GM12878 (cell line): ENCODE measurements at regions not wholly inside any gene's neighbourhood (a gene's known extent, or its start where the extent isn't known, plus 50 kb on each side); places are given as distances from the start of the nearest gene placed in this dataset.

Experiments
- ATAC-seq: fragments of 200-7000 bp; cut with Tn5 transposase; 3 replicates; pipeline ENCODE4 v1.9.1; 2020; ENCODE audit warnings: mild to moderate bottlenecking, moderate library complexity
- BruUV-seq: library from RNA; stranded (reverse); fragments of 400-500 nt; replicated peaks from 2 replicates; lab custom pipeline; 2021; lab: Mats Ljungman, UMichigan
- CTCF ChIA-PET: fragments of 300-600 bp; sonication (Branson Sonifier 250); formaldehyde crosslinking; extraction: SDS; loops from one replicate; lab custom pipeline; 2021; ENCODE audit warnings: inconsistent platforms; lab: Yijun Ruan, JAX
- POLR2A ChIA-PET: fragments of 350-600 bp; formaldehyde crosslinking; extraction: SDS; loops from one replicate; lab custom pipeline; 2021; ENCODE audit warnings: inconsistent platforms; lab: Charles Lee
- RAD21 ChIA-PET: fragments of 300-600 bp; sonication (Branson Sonifier 250); formaldehyde crosslinking; loops from one replicate; lab custom pipeline; 2023; ENCODE audit warnings: antibody characterized with exemption; ENCODE audit not compliant: unreplicated experiment; lab: Charles Lee
- SMC1A ChIA-PET: fragments of 300-600 bp; sonication (Branson Sonifier 250); formaldehyde crosslinking; loops from one replicate; lab custom pipeline; 2023; ENCODE audit not compliant: unreplicated experiment, uncharacterized antibody; lab: Charles Lee
- DNase-seq: peaks from one replicate; pipeline ENCODE4 v3.0.0-alpha.2; 2011; ENCODE audit warnings: low read depth, low spot score
- FAIRE-seq: peaks from 3 replicates; lab custom pipeline; 2011; peaks lifted over from hg19 to GRCh38; lab: Jason Lieb, UNC
- H2AFZ ChIP-seq: 2 replicates; pipeline ENCODE4 v1.6.0; 2011; ENCODE audit warnings: low read depth, low read length, control low read depth; ENCODE audit not compliant: control insufficient read depth
- H3K27ac ChIP-seq: 2 replicates; pipeline ENCODE4 v1.5.1; 2011; ENCODE audit warnings: control low read depth; ENCODE audit not compliant: control insufficient read depth, insufficient read depth
- H3K27me3 ChIP-seq, 2 experiments: replicated peaks in 1 of 2; 2 replicates each; pipeline versions ENCODE4 v1.6.0 to v1.6.1; 2011; ENCODE audit warnings: low read length in 1 of 2; ENCODE audit not compliant: control insufficient read depth in 2 of 2, insufficient read depth in 2 of 2
- H3K36me3 ChIP-seq, 2 experiments: 2 replicates each; pipeline ENCODE4 v1.5.1; 2011; ENCODE audit warnings: low read length in 1 of 2; ENCODE audit not compliant: control insufficient read depth in 2 of 2, insufficient read depth in 2 of 2
- H3K4me1 ChIP-seq: 2 replicates; pipeline ENCODE4 v1.6.1; 2011; ENCODE audit warnings: mild to moderate bottlenecking, low read length, moderate library complexity, mixed read lengths; ENCODE audit not compliant: control insufficient read depth, insufficient read depth
- H3K4me2 ChIP-seq: 2 replicates; pipeline ENCODE4 v1.6.0; 2011; ENCODE audit warnings: control low read depth; ENCODE audit not compliant: control insufficient read depth, insufficient read depth
- H3K4me3 ChIP-seq: fragments of 200-600 bp; sonication (generic); 2 replicates; pipeline ENCODE4 v1.5.1; 2016
- H3K79me2 ChIP-seq: 2 replicates; pipeline ENCODE4 v1.6.0; 2011; ENCODE audit warnings: low read length; ENCODE audit not compliant: control insufficient read depth, insufficient read depth
- H3K9ac ChIP-seq: 2 replicates; pipeline ENCODE4 v1.8.0; 2011; ENCODE audit warnings: low read length, control low read depth, mixed read lengths; ENCODE audit not compliant: control insufficient read depth, insufficient read depth
- H3K9me3 ChIP-seq: replicated peaks from 3 replicates; pipeline ENCODE4 v1.5.1; 2011; ENCODE audit warnings: mild to moderate bottlenecking, low read length; ENCODE audit not compliant: control insufficient read depth, insufficient read depth
- H4K20me1 ChIP-seq: 2 replicates; pipeline ENCODE4 v1.6.0; 2011; ENCODE audit not compliant: control insufficient read depth, insufficient read depth
- BCL11A ChIP-seq: IDR thresholded peaks from 2 replicates; pipeline ENCODE4 v1.6.1; 2011; ENCODE audit warnings: low read depth, low read length
- BMI1 ChIP-seq: fragments of 450-650 bp; IDR thresholded peaks from 2 replicates; pipeline ENCODE4 v1.6.1; 2016; ENCODE audit warnings: mild to moderate bottlenecking, moderate library complexity, borderline replicate concordance
- CEBPB ChIP-seq, 2 experiments: fragments of 150-350 bp in 1 of 2; IDR thresholded peaks; 2 replicates each; pipeline ENCODE4 v1.6.1; 2012 to 2014; ENCODE audit warnings: low read depth in 2 of 2, low read length in 2 of 2, borderline replicate concordance in 1 of 2, inconsistent platforms in 1 of 2
- CHD4 ChIP-seq: fragments of 200-600 bp; sonication (generic); IDR thresholded peaks from 2 replicates; pipeline ENCODE4 v1.6.1; 2016; ENCODE audit warnings: mild to moderate bottlenecking
- CREM ChIP-seq: IDR thresholded peaks from 2 replicates; pipeline ENCODE4 v1.6.1; 2014; ENCODE audit warnings: antibody characterized with exemption, low read depth
- IRF3 ChIP-seq: fragments of 450-650 bp; IDR thresholded peaks from 2 replicates; pipeline ENCODE4 v1.6.1; 2014; ENCODE audit warnings: mild to moderate bottlenecking
- IRF5 ChIP-seq: fragments of 450-650 bp; IDR thresholded peaks from 2 replicates; pipeline ENCODE4 v1.6.1; 2017; ENCODE audit warnings: borderline replicate concordance
- KAT2A ChIP-seq: conservative IDR thresholded peaks from 2 replicates; pipeline ENCODE4 v1.6.1; 2011; ENCODE audit warnings: low read depth, low read length; ENCODE audit not compliant: control insufficient read depth
- LARP7 ChIP-seq: fragments of 450-650 bp; IDR thresholded peaks from 2 replicates; pipeline ENCODE4 v1.6.1; 2017; ENCODE audit warnings: mild to moderate bottlenecking
- PKNOX1 ChIP-seq: fragments of 450-650 bp; IDR thresholded peaks from 2 replicates; pipeline ENCODE4 v1.6.1; 2016; ENCODE audit warnings: mild to moderate bottlenecking
- RFX5 ChIP-seq: IDR thresholded peaks from 2 replicates; pipeline ENCODE4 v1.6.1; 2011; ENCODE audit warnings: low read depth, low read length, improper control_type of control experiment
- RUNX3 ChIP-seq: IDR thresholded peaks from 2 replicates; pipeline ENCODE4 v1.6.1; 2012; ENCODE audit warnings: low read length, inconsistent platforms
- SREBF1 ChIP-seq: IDR thresholded peaks from 2 replicates; pipeline ENCODE4 v1.6.1; 2012; ENCODE audit warnings: mild to moderate bottlenecking, low read length
- SREBF2 ChIP-seq: IDR thresholded peaks from 2 replicates; pipeline ENCODE4 v1.6.1; 2012; ENCODE audit warnings: mild to moderate bottlenecking, low read length
- SUPT20H ChIP-seq: IDR thresholded peaks from 2 replicates; pipeline ENCODE4 v1.6.1; 2011; ENCODE audit warnings: low read depth, mild to moderate bottlenecking, low read length, moderate library complexity, borderline replicate concordance; ENCODE audit not compliant: control insufficient read depth
- TCF12 ChIP-seq: IDR thresholded peaks from 2 replicates; pipeline ENCODE4 v1.6.1; 2011; ENCODE audit warnings: low read depth, mild to moderate bottlenecking, low read length
- ZBED1 ChIP-seq: IDR thresholded peaks from 2 replicates; pipeline ENCODE4 v1.6.1; 2016; ENCODE audit warnings: borderline replicate concordance
- ZZZ3 ChIP-seq: IDR thresholded peaks from 2 replicates; pipeline ENCODE4 v1.6.1; 2011; ENCODE audit warnings: low read depth; ENCODE audit not compliant: control insufficient read depth, insufficient read length
- in situ Hi-C: fragments of 300-500 bp; cut with MboI; formaldehyde crosslinking; loops from 9 replicates; pipeline ENCODE4 v1.14.3; 2018; ENCODE audit warnings: mixed read lengths
- intact Hi-C: fragments of 100-400 bp; cut with micrococcal nuclease; formaldehyde crosslinking; loops from one replicate; pipeline ENCODE4 v1.14.2; 2022; ENCODE audit not compliant: unreplicated experiment
- TF ChIP-seq, protein P1 (sequence below): fragments of 450-650 bp; IDR thresholded peaks from 2 replicates; pipeline ENCODE4 v1.6.1; 2017; ENCODE audit warnings: mild to moderate bottlenecking, low read depth, inconsistent platforms; ENCODE audit not compliant: poor library complexity, severe bottlenecking

DNA sequence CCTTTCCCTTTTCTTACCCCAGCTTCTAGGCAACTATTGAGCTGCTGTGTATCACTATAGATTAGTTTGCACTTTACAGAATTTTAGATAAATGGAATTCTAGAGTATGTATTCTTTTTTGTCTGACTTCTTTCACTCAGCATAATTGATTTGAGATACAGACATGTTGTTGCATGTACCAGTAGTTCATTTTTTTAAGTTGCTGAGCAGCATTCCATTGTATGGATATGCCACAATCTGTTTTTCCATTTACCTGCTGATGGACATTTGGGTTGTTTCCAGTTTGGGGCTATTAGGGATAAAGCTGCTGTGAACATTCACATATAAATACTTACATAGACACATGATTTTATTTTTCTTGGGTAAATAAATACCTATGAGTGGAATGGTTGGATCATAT lies 135.7 kb downstream of the IGF1 start:
- CTCF ChIA-PET = interaction anchor here (1.4 kb wide), 1 partner anchor 16 kb away, joined by 4 read pairs; no protein-coding TSS in a partner anchor
- no peak for DNase-seq
- Histone ChIP-seq H3K27me3 (no peaks in the 10 kb centered on the region), H3K27ac (no peak overlapping the region), H3K9me3 (no peaks in the 10 kb centered on the region; the same call in 2 of the 3 replicates), H3K4me1 (no peaks in the 10 kb centered on the region), H3K36me3 (no peaks in the 10 kb centered on the region), H4K20me1 (no peaks in the 10 kb centered on the region), H3K9ac (no peak overlapping the region), H3K79me2 (no peaks in the 10 kb centered on the region), H2AFZ (no peak overlapping the region), H3K4me2 (no peak overlapping the region), H3K4me3 (no peak overlapping the region)
- in situ Hi-C loops = no loop called here
- SMC1A ChIA-PET = no interaction called here
- no peak for ATAC-seq
- BruUV-seq = no TSS peak
- TF ChIP-seq KAT2A = no peak
- TF ChIP-seq IRF3 = no peak
- no peak for TF ChIP-seq LARP7
- no peak for TF ChIP-seq PKNOX1
- TF ChIP-seq CHD4 = no peak
- TF ChIP-seq ZZZ3 = no peak
- TF ChIP-seq SREBF1 = no peak
- no peak for TF ChIP-seq BMI1
- TF ChIP-seq, protein P1, sequence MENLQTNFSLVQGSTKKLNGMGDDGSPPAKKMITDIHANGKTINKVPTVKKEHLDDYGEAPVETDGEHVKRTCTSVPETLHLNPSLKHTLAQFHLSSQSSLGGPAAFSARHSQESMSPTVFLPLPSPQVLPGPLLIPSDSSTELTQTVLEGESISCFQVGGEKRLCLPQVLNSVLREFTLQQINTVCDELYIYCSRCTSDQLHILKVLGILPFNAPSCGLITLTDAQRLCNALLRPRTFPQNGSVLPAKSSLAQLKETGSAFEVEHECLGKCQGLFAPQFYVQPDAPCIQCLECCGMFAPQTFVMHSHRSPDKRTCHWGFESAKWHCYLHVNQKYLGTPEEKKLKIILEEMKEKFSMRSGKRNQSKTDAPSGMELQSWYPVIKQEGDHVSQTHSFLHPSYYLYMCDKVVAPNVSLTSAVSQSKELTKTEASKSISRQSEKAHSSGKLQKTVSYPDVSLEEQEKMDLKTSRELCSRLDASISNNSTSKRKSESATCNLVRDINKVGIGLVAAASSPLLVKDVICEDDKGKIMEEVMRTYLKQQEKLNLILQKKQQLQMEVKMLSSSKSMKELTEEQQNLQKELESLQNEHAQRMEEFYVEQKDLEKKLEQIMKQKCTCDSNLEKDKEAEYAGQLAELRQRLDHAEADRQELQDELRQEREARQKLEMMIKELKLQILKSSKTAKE = no peak
- no peak for TF ChIP-seq CREM
- TF ChIP-seq ZBED1 = no peak
- no peak for TF ChIP-seq IRF5
- TF ChIP-seq SUPT20H = no peak
- TF ChIP-seq RUNX3 = no peak
- no peak for TF ChIP-seq SREBF2
- TF ChIP-seq BCL11A = no peak
- TF ChIP-seq TCF12 = no peak
- no peak for TF ChIP-seq CEBPB (IDR thresholded peaks at IDR 0.05; ENCODE audit: borderline replicate concordance in 1 of 2, low read depth in 2 of 2, low read length in 2 of 2)
- TF ChIP-seq RFX5 = no peak
- intact Hi-C loops = no loop called here
- no peak for FAIRE-seq
- RAD21 ChIA-PET = no interaction called here
- POLR2A ChIA-PET = no interaction called here
